IMR-90 (cell line): ENCODE measurements at regions not wholly inside any gene's neighbourhood (a gene's known extent, or its start where the extent isn't known, plus 50 kb on each side); places are given as distances from the start of the nearest gene placed in this dataset.

Source experiments
- ATAC-seq: fragments of 200-7000 bp; cut with Tn5 transposase; 2 replicates; pipeline ENCODE4 v1.9.1; 2020; ENCODE audit warnings: low read depth, mild to moderate bottlenecking, moderate library complexity
- BruUV-seq: library from RNA; stranded (reverse); fragments of 400-500 nt; replicated peaks from 2 replicates; lab custom pipeline; 2021; lab: Mats Ljungman, UMichigan
- CTCF ChIA-PET: fragments of 300-600 bp; formaldehyde crosslinking; extraction: SDS; loops from one replicate; lab custom pipeline; 2021; ENCODE audit warnings: antibody characterized with exemption; lab: Yijun Ruan, JAX
- POLR2A ChIA-PET: fragments of 300-600 bp; sonication (Branson Sonifier 250); formaldehyde crosslinking; loops from one replicate; lab custom pipeline; 2022; ENCODE audit warnings: antibody characterized with exemption; ENCODE audit not compliant: unreplicated experiment; lab: Charles Lee
- DNase-seq: peaks from one replicate; pipeline ENCODE4 v3.0.0; 2013
- H2AFZ ChIP-seq: replicated peaks from 2 replicates; pipeline ENCODE3; 2013; ENCODE audit warnings: low read length, mild to moderate bottlenecking; ENCODE audit not compliant: poor library complexity
- H2AK5ac ChIP-seq: 2 replicates; pipeline ENCODE4 v1.6.1; 2013; ENCODE audit warnings: low read depth, low read length, inconsistent platforms
- H2AK9ac ChIP-seq: replicated peaks from 2 replicates; pipeline ENCODE3; 2013; ENCODE audit warnings: mild to moderate bottlenecking, low read depth, low read length, moderate library complexity; ENCODE audit not compliant: poor library complexity
- H2BK120ac ChIP-seq: 2 replicates; pipeline ENCODE4 v1.6.1; 2013; ENCODE audit warnings: low read depth, low read length, inconsistent platforms
- H2BK15ac ChIP-seq: 3 replicates; pipeline ENCODE4 v1.6.1; 2013; ENCODE audit warnings: low read depth, low read length, inconsistent platforms
- H2BK20ac ChIP-seq: 2 replicates; pipeline ENCODE4 v1.6.1; 2013; ENCODE audit warnings: low read depth, mild to moderate bottlenecking, inconsistent platforms, low read length, moderate library complexity
- H2BK5ac ChIP-seq: 2 replicates; pipeline ENCODE4 v1.6.1; 2013; ENCODE audit warnings: mild to moderate bottlenecking, low read depth, low read length, inconsistent platforms; ENCODE audit not compliant: poor library complexity, severe bottlenecking
- H3K14ac ChIP-seq: replicated peaks from 2 replicates; pipeline ENCODE4 v1.6.1; 2013; ENCODE audit warnings: low read depth, low read length, inconsistent platforms
- H3K18ac ChIP-seq: 2 replicates; pipeline ENCODE4 v1.6.1; 2013; ENCODE audit warnings: low read depth, low read length, control low read depth
- H3K23ac ChIP-seq: 2 replicates; pipeline ENCODE4 v1.6.1; 2013; ENCODE audit warnings: low read depth, low read length, inconsistent platforms
- H3K27ac ChIP-seq: 2 replicates; pipeline ENCODE4 v1.5.1; 2013; ENCODE audit warnings: mild to moderate bottlenecking, control low read depth, low read length; ENCODE audit not compliant: insufficient read depth
- H3K27me3 ChIP-seq: 2 replicates; pipeline ENCODE4 v1.6.1; 2013; ENCODE audit warnings: low read length; ENCODE audit not compliant: control insufficient read depth, insufficient read depth
- H3K36me3 ChIP-seq: 2 replicates; pipeline ENCODE4 v1.6.1; 2013; ENCODE audit warnings: low read length, mixed read lengths; ENCODE audit not compliant: control insufficient read depth, insufficient read depth
- H3K4ac ChIP-seq: 2 replicates; pipeline ENCODE4 v1.6.1; 2013; ENCODE audit warnings: low read depth, low read length, inconsistent platforms
- H3K4me1 ChIP-seq: 2 replicates; pipeline ENCODE4 v1.6.1; 2013; ENCODE audit warnings: low read length, mixed read lengths; ENCODE audit not compliant: control insufficient read depth, insufficient read depth
- H3K4me2 ChIP-seq: 2 replicates; pipeline ENCODE4 v1.6.1; 2013; ENCODE audit warnings: low read depth, mild to moderate bottlenecking, control low read depth, low read length, moderate library complexity
- H3K4me3 ChIP-seq: 2 replicates; pipeline ENCODE4 v1.5.1; 2013; ENCODE audit warnings: low read depth, mild to moderate bottlenecking, control low read depth, low read length, moderate library complexity; ENCODE audit not compliant: insufficient read depth
- H3K56ac ChIP-seq: 2 replicates; pipeline ENCODE4 v1.6.1; 2013; ENCODE audit warnings: low read length, inconsistent platforms; ENCODE audit not compliant: insufficient read depth; ENCODE audit errors: extremely low read depth
- H3K79me1 ChIP-seq, 2 experiments: 2 replicates each; pipeline ENCODE4 v1.6.1; 2013; ENCODE audit warnings: low read length in 2 of 2, inconsistent platforms in 1 of 2, low read depth in 1 of 2
- H3K9ac ChIP-seq: 2 replicates; pipeline ENCODE4 v1.6.1; 2013; ENCODE audit warnings: low read depth, low read length, control low read depth
- H3K9me1 ChIP-seq: 2 replicates; pipeline ENCODE4 v1.6.1; 2013; ENCODE audit warnings: low read length, inconsistent platforms; ENCODE audit not compliant: insufficient read depth
- H3K9me3 ChIP-seq: 2 replicates; pipeline ENCODE4 v1.6.1; 2013; ENCODE audit warnings: low read length; ENCODE audit not compliant: control insufficient read depth, insufficient read depth
- H4K20me1 ChIP-seq: 2 replicates; pipeline ENCODE4 v1.6.1; 2013; ENCODE audit warnings: low read length, inconsistent platforms; ENCODE audit not compliant: insufficient read depth
- H4K5ac ChIP-seq: 2 replicates; pipeline ENCODE4 v1.6.1; 2013; ENCODE audit warnings: mild to moderate bottlenecking, low read depth, low read length, control low read depth
- H4K8ac ChIP-seq, 2 experiments: 2 replicates each; pipeline ENCODE4 v1.6.1; 2013; ENCODE audit warnings: low read depth in 2 of 2, low read length in 2 of 2, control low read depth in 1 of 2, inconsistent platforms in 1 of 2
- H4K91ac ChIP-seq: 2 replicates; pipeline ENCODE4 v1.6.1; 2013; ENCODE audit warnings: low read depth, low read length, inconsistent platforms; ENCODE audit not compliant: insufficient read depth
- BHLHE40 ChIP-seq: fragments of 150-350 bp; IDR thresholded peaks from 2 replicates; pipeline ENCODE4 v1.6.1; 2016; ENCODE audit warnings: mild to moderate bottlenecking, low read depth, low read length
- CEBPB ChIP-seq: IDR thresholded peaks from 2 replicates; pipeline ENCODE4 v1.6.1; 2012; ENCODE audit warnings: low read depth, low read length, improper control_type of control experiment
- CHD1 ChIP-seq: IDR thresholded peaks from 2 replicates; pipeline ENCODE4 v1.6.1; 2012; ENCODE audit warnings: low read depth, low read length, improper control_type of control experiment
- CTCF ChIP-seq: conservative IDR thresholded peaks from 2 replicates; pipeline ENCODE4 v1.5.1; 2012; ENCODE audit warnings: mild to moderate bottlenecking, low read depth, low read length, improper control_type of control experiment
- ELK1 ChIP-seq: fragments of 150-350 bp; IDR thresholded peaks from 2 replicates; pipeline ENCODE4 v1.6.1; 2016; ENCODE audit warnings: low read depth, mild to moderate bottlenecking, low read length, moderate library complexity, borderline replicate concordance
- FOS ChIP-seq: fragments of 150-350 bp; IDR thresholded peaks from 2 replicates; pipeline ENCODE4 v1.6.1; 2016; ENCODE audit warnings: low read depth, low read length
- MAFK ChIP-seq: IDR thresholded peaks from 2 replicates; pipeline ENCODE4 v1.6.1; 2012; ENCODE audit warnings: low read depth, low read length, improper control_type of control experiment
- MAZ ChIP-seq: IDR thresholded peaks from 2 replicates; pipeline ENCODE4 v1.6.1; 2012; ENCODE audit warnings: low read depth, mild to moderate bottlenecking, low read length, improper control_type of control experiment, moderate library complexity, borderline replicate concordance
- MXI1 ChIP-seq: IDR thresholded peaks from 2 replicates; pipeline ENCODE4 v1.6.1; 2012; ENCODE audit warnings: low read depth, mild to moderate bottlenecking, low read length, moderate library complexity, borderline replicate concordance
- NFE2L2 ChIP-seq: fragments of 150-350 bp; IDR thresholded peaks from 2 replicates; pipeline ENCODE4 v1.6.1; 2016; ENCODE audit warnings: low read depth, mild to moderate bottlenecking, low read length
- POLR2A ChIP-seq: IDR thresholded peaks from 2 replicates; pipeline ENCODE4 v1.6.1; 2012; ENCODE audit warnings: mild to moderate bottlenecking, low read depth, low read length
- RAD21 ChIP-seq: IDR thresholded peaks from 2 replicates; pipeline ENCODE4 v1.6.1; 2012; ENCODE audit warnings: low read length, improper control_type of control experiment
- RCOR1 ChIP-seq: IDR thresholded peaks from 2 replicates; pipeline ENCODE4 v1.6.1; 2012; ENCODE audit warnings: mild to moderate bottlenecking, low read length, improper control_type of control experiment; ENCODE audit not compliant: insufficient replicate concordance
- RFX5 ChIP-seq: IDR thresholded peaks from 2 replicates; pipeline ENCODE4 v1.8.0; 2012; ENCODE audit warnings: low read depth, mild to moderate bottlenecking, low read length, moderate library complexity
- SMC3 ChIP-seq: fragments of 150-350 bp; IDR thresholded peaks from 2 replicates; pipeline ENCODE4 v1.6.1; 2016; ENCODE audit warnings: low read depth, mild to moderate bottlenecking, antibody characterized with exemption, low read length, moderate library complexity
- USF2 ChIP-seq: fragments of 150-350 bp; IDR thresholded peaks from 2 replicates; pipeline ENCODE4 v1.6.1; 2017; ENCODE audit warnings: mild to moderate bottlenecking, antibody characterized with exemption, low read length, low read depth
- whole genome bisulfite sequencing, 2 experiments: methylation state at CpG; one replicate each; pipeline versions ENCODE4 v1.1.5 to v1.1.7; 2013; ENCODE audit warnings: missing lambda C conversion rate in 2 of 2; ENCODE audit not compliant: insufficient read length in 1 of 2; ENCODE audit errors: extremely low coverage in 2 of 2; 5-methylcytosine and 5-hydroxymethylcytosine counted together
- dilution Hi-C: fragments of 300-500 bp; cut with HindIII; formaldehyde crosslinking; loops from one replicate; pipeline ENCODE4 v1.14.3; 2018; ENCODE audit warnings: low sequenced_read_pairs; ENCODE audit not compliant: unreplicated experiment
- in situ Hi-C: fragments of 300-500 bp; cut with MboI; formaldehyde crosslinking; loops from 3 replicates; pipeline ENCODE4 v1.14.3; 2019; ENCODE audit warnings: low sequenced_read_pairs, inconsistent platforms, mixed read lengths
- intact Hi-C: fragments of 100-400 bp; cut with micrococcal nuclease; formaldehyde crosslinking; loops from 2 replicates; pipeline ENCODE4 v1.10.0; 2022

- ATAC-seq (no peak), DNase-seq (no peak)
- no peak overlapping the region for H3K4me3 ChIP-seq
- intact Hi-C loops: no loop called here
- H2BK15ac ChIP-seq: no peak overlapping the region
- no peak overlapping the region for H3K56ac ChIP-seq
- no peak overlapping the region for H2BK20ac ChIP-seq
- H3K36me3 ChIP-seq: no peaks in the 10 kb centered on the region
- no peak overlapping the region for H4K5ac ChIP-seq
- no peak overlapping the region for H4K91ac ChIP-seq
- no peak overlapping the region for H2BK5ac ChIP-seq
- no peak overlapping the region for H3K4ac ChIP-seq
- no peak overlapping the region for H2AK9ac ChIP-seq
- H2AFZ ChIP-seq: no peak overlapping the region
- no peaks in the 10 kb centered on the region for H4K20me1 ChIP-seq
- no peak overlapping the region for H3K14ac ChIP-seq
- TF ChIP-seq FOS (no peak), RCOR1 (no peak), SMC3 (no peak), CHD1 (no peak), BHLHE40 (no peak), NFE2L2 (no peak), MXI1 (no peak), RAD21 (no peak), RFX5 (no peak), POLR2A (no peak), USF2 (no peak), MAFK (no peak), ELK1 (no peak), CTCF (no peak), CEBPB (no peak), MAZ (no peak)
- POLR2A ChIA-PET: no interaction called here
- H3K18ac ChIP-seq: no peak overlapping the region
- H3K4me1 ChIP-seq: no peaks in the 10 kb centered on the region
- H2BK120ac ChIP-seq: no peak overlapping the region
- in situ Hi-C loops: no loop called here
- H3K9me3 ChIP-seq: peaks cover 3% of the 10 kb centered on the region
- CTCF ChIA-PET: no interaction called here
- no peak overlapping the region for H4K8ac ChIP-seq
- H3K9ac ChIP-seq: no peak overlapping the region
- H3K4me2 ChIP-seq: no peak overlapping the region
- H3K27me3 ChIP-seq: no peaks in the 10 kb centered on the region
- no peaks in the 10 kb centered on the region for H3K9me1 ChIP-seq
- no TSS peak for BruUV-seq
- H3K79me1 ChIP-seq: no peaks in the 10 kb centered on the region
- H2AK5ac ChIP-seq: no peak overlapping the region
- no peak overlapping the region for H3K27ac ChIP-seq
- no peak overlapping the region for H3K23ac ChIP-seq
- dilution Hi-C loops: no loop called here
- WGBS, 2 experiments: no CpG with 5 or more reads among the region's 2 CpGs
Observed at GRCh38 chr18:2027016-2027415, 544.3 kb downstream of the METTL4 start.
